ENCODE measurements at regions not wholly inside any gene's neighbourhood (a gene's known extent, or its start where the extent isn't known, plus 50 kb on each side); places are given as distances from the start of the nearest gene placed in this dataset.

DNA sequence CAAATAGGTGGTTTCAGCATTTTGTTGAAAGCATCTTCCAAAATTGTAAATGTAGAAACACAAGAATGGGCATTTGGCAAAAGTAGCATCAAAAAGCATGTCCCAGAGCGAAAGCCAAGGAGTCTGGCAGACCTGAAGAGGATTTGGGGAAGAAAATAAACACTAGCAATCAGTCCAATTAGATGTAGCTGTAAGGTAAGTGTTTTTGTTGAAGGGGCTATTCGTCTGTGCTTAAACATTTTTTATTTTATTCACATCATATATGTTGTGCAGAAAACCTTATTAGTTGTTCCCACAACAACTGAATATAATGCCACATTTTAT lies 954.1 kb upstream of the COX7C start:
- Histone ChIP-seq H3K9me3 (ENCODE audit: insufficient read depth, low read depth) (no peaks in the 10 kb centered on the region), H3K27me3 (ENCODE audit: insufficient read depth, low read depth) (no peaks in the 10 kb centered on the region), H4K20me1 (ENCODE audit: insufficient read depth) (no peaks in the 10 kb centered on the region), H3K9me2 (ENCODE audit: insufficient read depth) (no peaks in the 10 kb centered on the region), H2AFZ (peak overlapping the region; percentile 97), H3K4me3 (peak overlapping the region; percentile 91), H3K79me2 (ENCODE audit: low read depth) (peaks cover 7% of the 10 kb centered on the region; the same call in 1 of the 2 replicates), H3K27ac (peak overlapping the region; percentile 90), H3K4me2 (peak overlapping the region; percentile 94), H3F3A (ENCODE audit: insufficient read depth, low read depth) (no peaks in the 10 kb centered on the region), H3K36me3 (ENCODE audit: low read depth) (peaks cover 25% of the 10 kb centered on the region; the same call in 1 of the 2 replicates), H3K4me1 (replicated peaks; ENCODE audit: insufficient read depth) (peaks cover 14% of the 10 kb centered on the region)
- TF ChIP-seq EZH2 (IDR thresholded peaks at IDR 0.05; ENCODE audit: low read depth): no peak
- TF ChIP-seq, protein P1, sequence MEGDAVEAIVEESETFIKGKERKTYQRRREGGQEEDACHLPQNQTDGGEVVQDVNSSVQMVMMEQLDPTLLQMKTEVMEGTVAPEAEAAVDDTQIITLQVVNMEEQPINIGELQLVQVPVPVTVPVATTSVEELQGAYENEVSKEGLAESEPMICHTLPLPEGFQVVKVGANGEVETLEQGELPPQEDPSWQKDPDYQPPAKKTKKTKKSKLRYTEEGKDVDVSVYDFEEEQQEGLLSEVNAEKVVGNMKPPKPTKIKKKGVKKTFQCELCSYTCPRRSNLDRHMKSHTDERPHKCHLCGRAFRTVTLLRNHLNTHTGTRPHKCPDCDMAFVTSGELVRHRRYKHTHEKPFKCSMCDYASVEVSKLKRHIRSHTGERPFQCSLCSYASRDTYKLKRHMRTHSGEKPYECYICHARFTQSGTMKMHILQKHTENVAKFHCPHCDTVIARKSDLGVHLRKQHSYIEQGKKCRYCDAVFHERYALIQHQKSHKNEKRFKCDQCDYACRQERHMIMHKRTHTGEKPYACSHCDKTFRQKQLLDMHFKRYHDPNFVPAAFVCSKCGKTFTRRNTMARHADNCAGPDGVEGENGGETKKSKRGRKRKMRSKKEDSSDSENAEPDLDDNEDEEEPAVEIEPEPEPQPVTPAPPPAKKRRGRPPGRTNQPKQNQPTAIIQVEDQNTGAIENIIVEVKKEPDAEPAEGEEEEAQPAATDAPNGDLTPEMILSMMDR (conservative IDR thresholded peaks at IDR 0.05): no peak
- POLR2A ChIA-PET (ENCODE audit: unreplicated experiment): no interaction called here
- no peak for DNase-seq
- CTCF ChIA-PET: no interaction called here
- no TSS peak for BruUV-seq (replicated peaks)
- intact Hi-C loops (cut with micrococcal nuclease; ENCODE audit: unreplicated experiment): no loop called here

GRCh38 chr5:85670417-85670816 lies 947.3 kb upstream of the COX7C start:
- Histone ChIP-seq H3K9me3 (ENCODE audit: insufficient read depth, low read depth) (no peaks in the 10 kb centered on the region), H3K9me2 (ENCODE audit: insufficient read depth) (no peaks in the 10 kb centered on the region), H3K4me2 (no peak overlapping the region), H2AFZ (no peak overlapping the region), H3F3A (ENCODE audit: insufficient read depth, low read depth) (no peaks in the 10 kb centered on the region), H3K79me2 (ENCODE audit: low read depth) (0 out of 2 replicates have a peak, but pooled peaks cover 1% of the 10 kb centered on the region), H3K4me3 (no peak overlapping the region), H3K36me3 (ENCODE audit: low read depth) (peaks cover 19% of the 10 kb centered on the region; the same call in 1 of the 2 replicates), H4K20me1 (ENCODE audit: insufficient read depth) (no peaks in the 10 kb centered on the region), H3K4me1 (replicated peaks; ENCODE audit: insufficient read depth) (peaks cover under 1% of the 10 kb centered on the region; the same call in 1 of the 2 replicates), H3K27me3 (ENCODE audit: insufficient read depth, low read depth) (no peaks in the 10 kb centered on the region), H3K27ac (no peak overlapping the region)
- TF ChIP-seq, protein P1 (conservative IDR thresholded peaks at IDR 0.05): no peak
- TF ChIP-seq EZH2 (IDR thresholded peaks at IDR 0.05; ENCODE audit: low read depth): no peak
- DNase-seq: no peak
- no TSS peak for BruUV-seq (replicated peaks)
- intact Hi-C loops (cut with micrococcal nuclease; ENCODE audit: unreplicated experiment): no loop called here
- ChIA-PET CTCF (no interaction called here), POLR2A (ENCODE audit: unreplicated experiment) (no interaction called here)

DNA sequence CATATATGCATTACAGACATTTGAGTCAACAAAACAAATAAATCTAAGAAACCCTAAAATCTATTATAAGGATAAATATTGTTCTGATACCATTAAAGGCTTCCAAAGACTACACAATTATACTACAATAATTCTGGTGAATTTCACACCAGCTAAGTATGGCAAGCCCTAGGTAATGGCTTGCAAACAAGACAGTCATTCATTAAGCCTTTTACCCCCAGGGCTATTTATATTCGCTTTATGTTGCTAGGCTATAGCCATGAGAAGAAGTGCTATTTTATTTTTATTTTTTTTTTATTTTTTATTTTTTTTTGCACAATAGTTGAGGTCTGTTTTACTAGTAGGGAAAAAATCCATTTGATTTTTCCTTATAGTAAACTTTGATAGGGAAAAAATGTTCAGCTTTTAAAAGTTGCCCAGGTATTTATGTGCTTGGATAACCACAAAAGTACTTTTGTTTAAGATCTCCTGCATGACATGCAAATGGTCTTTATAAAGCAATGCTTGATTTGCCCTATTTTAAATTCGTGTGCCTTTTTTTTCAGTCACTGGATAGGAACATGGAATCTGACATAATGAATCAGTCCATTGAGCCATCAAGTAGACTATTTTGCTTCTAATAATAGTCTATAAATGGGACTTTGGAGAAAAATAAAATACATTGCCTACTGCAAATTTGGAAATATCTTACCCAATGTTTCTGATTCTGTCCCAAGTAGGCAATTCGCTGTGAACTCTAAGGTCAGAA lies 946.3 kb upstream of the COX7C start:
- Histone ChIP-seq H3K27me3 (ENCODE audit: insufficient read depth, low read depth) (no peaks in the 10 kb centered on the region), H3K9me2 (ENCODE audit: insufficient read depth) (no peaks in the 10 kb centered on the region), H3K36me3 (ENCODE audit: low read depth) (peaks cover 9% of the 10 kb centered on the region; the same call in 1 of the 2 replicates), H3K4me1 (replicated peaks; ENCODE audit: insufficient read depth) (no peaks in the 10 kb centered on the region), H3F3A (ENCODE audit: insufficient read depth, low read depth) (no peaks in the 10 kb centered on the region), H3K4me3 (no peak overlapping the region), H2AFZ (no peak overlapping the region), H3K4me2 (no peak overlapping the region), H3K9me3 (ENCODE audit: insufficient read depth, low read depth) (no peaks in the 10 kb centered on the region), H4K20me1 (ENCODE audit: insufficient read depth) (no peaks in the 10 kb centered on the region), H3K79me2 (ENCODE audit: low read depth) (no peaks in the 10 kb centered on the region), H3K27ac (no peak overlapping the region)
- ChIA-PET CTCF (no interaction called here), POLR2A (ENCODE audit: unreplicated experiment) (no interaction called here)
- no peak for DNase-seq
- TF ChIP-seq EZH2 (IDR thresholded peaks at IDR 0.05; ENCODE audit: low read depth): no peak
- TF ChIP-seq, protein P1 (conservative IDR thresholded peaks at IDR 0.05): no peak
- intact Hi-C loops (cut with micrococcal nuclease; ENCODE audit: unreplicated experiment): no loop called here
- BruUV-seq (replicated peaks): no TSS peak
